Breast epithelium (tissue), 3 donors: ENCODE measurements at regions not wholly inside any gene's neighbourhood (a gene's known extent, or its start where the extent isn't known, plus 50 kb on each side); places are given as distances from the start of the nearest gene placed in this dataset.
"Not testable (repeated sequence)": the region's sequence is repeated elsewhere in the genome, so short reads cannot be mapped to it uniquely, and the experiment has no call there.

Experiments used
- CTCF ChIP-seq, 3 donors: fragments of 450-650 bp; IDR thresholded peaks; one replicate each; pipeline ENCODE4 v1.5.1; 2016 to 2017; ENCODE audit warnings: antibody characterized with exemption in 3 of 3, mild to moderate bottlenecking in 3 of 3, moderate library complexity in 3 of 3
- POLR2A ChIP-seq: fragments of 450-650 bp; IDR thresholded peaks from one replicate; pipeline ENCODE4 v1.6.1; 2016; ENCODE audit warnings: antibody characterized with exemption, mild to moderate bottlenecking, moderate library complexity
- POLR2AphosphoS5 ChIP-seq, 3 donors: sonication (generic); formaldehyde crosslinking; IDR thresholded peaks; one replicate each; pipeline ENCODE4 v1.6.1; 2017; ENCODE audit warnings: antibody characterized with exemption in 3 of 3

DNA sequence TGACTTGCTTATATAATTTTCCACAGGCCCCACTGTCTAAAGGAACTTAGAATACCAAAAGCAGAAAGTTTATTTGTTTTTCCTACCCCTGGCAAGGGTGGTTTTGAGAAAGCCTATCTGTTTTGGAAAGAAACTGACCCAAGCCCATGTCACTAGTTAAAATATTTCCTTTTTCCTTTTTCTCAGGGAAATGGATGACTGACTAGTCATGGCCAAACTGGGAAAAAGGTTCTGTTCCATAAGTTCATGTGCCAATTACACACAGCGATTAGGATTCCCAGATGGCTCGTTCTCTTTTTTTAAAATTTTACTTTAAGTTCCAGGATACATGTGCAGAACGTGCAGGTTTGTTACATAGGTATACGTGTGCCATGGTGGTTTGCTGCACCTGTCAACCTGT lies 157.8 kb downstream of the IGLL1 start:
- TF ChIP-seq CTCF (IDR thresholded peaks at IDR 0.05); POLR2A; POLR2AphosphoS5 (IDR thresholded peaks at IDR 0.05): not testable (repeated sequence)
